ENCODE measurements at regions not wholly inside any gene's neighbourhood (a gene's known extent, or its start where the extent isn't known, plus 50 kb on each side); places are given as distances from the start of the nearest gene placed in this dataset.

DNA sequence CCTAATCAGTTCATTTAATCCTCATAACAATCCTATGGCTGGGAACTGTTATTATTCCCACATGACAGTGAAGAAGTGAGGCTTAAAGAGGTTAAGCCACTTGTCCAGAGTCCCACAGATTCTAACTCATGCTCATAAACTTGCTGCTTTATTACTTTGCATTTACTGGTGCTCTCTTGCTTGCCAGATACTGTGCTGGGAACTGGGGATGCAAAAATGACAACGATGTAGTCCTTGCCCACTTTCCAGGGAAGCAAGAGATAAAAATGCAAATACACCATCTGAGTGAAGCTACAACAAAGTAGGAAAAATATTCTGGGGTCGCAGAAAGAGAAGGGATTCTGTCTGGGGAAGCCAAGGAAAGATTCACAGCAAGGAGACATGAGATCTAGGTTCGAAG is 335.0 kb downstream of the VPS13C start:
- no peak overlapping the region for H3K4me3 ChIP-seq (ENCODE audit: low read depth, low read length)
- no peak for DNase-seq (ENCODE audit: low read depth)
- TF ChIP-seq, protein P1, sequence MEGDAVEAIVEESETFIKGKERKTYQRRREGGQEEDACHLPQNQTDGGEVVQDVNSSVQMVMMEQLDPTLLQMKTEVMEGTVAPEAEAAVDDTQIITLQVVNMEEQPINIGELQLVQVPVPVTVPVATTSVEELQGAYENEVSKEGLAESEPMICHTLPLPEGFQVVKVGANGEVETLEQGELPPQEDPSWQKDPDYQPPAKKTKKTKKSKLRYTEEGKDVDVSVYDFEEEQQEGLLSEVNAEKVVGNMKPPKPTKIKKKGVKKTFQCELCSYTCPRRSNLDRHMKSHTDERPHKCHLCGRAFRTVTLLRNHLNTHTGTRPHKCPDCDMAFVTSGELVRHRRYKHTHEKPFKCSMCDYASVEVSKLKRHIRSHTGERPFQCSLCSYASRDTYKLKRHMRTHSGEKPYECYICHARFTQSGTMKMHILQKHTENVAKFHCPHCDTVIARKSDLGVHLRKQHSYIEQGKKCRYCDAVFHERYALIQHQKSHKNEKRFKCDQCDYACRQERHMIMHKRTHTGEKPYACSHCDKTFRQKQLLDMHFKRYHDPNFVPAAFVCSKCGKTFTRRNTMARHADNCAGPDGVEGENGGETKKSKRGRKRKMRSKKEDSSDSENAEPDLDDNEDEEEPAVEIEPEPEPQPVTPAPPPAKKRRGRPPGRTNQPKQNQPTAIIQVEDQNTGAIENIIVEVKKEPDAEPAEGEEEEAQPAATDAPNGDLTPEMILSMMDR (IDR thresholded peaks at IDR 0.05; ENCODE audit: control insufficient read depth, extremely low read depth, insufficient read depth), result no peak

DNA sequence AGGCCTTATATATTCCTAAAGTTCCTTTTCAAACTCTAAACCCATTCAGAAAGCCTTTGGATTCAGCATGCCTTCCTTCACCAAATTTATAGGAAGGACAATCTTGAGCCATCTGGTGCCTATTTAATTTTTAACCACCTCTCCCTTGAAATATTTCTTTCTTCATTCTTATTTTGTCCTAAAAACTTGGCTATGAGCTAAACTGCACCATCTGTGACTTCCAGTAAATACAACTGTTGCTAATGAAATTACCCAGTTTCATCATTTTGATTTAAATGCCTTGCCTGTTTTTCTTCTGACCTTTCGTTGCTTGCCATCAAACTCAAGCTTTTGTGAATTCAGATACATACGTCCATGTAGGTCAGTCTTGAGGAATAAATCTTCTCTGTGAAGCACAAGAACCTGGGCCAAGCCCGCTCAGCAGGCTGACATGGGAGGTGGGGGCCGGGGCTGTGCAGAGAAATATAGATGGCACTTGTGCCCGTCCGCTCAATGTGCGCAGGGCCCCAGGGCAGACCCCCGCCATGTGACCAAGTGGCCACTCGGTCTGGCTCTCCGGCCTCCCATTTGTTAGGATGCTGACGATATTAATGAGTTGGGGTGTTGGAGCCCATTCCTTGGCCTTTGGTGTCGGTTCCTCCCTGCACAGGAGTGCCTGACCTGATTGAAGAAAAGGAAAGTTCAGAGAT is 335.9 kb downstream of the VPS13C start:
- TF ChIP-seq, protein P1 (IDR thresholded peaks at IDR 0.05; ENCODE audit: control insufficient read depth, extremely low read depth, insufficient read depth), result no peak
- H3K4me3 ChIP-seq (ENCODE audit: low read depth, low read length), result no peak overlapping the region
- DNase-seq (ENCODE audit: low read depth), result no peak

DNA sequence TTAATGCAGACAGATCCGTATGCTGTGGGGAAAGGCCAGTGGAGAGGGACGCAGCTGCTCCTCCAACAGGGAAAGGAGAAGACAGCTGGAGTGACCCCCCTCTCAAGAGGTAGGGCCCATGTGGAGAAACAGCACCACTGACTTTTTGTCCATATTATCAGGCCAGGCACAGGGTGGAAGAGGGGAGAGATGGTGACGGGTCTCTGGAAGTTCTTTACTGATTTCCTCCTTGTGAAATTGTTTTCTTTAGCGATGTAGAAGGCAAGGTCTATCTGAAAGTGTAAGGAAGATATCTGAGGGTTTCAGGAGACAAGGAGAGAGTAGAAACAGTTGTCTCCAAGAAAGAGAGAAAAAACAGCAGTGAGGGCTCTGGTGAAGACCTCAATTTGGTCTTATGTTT is 338.8 kb downstream of the VPS13C start:
- TF ChIP-seq, protein P1 (IDR thresholded peaks at IDR 0.05; ENCODE audit: control insufficient read depth, extremely low read depth, insufficient read depth), result no peak
- DNase-seq (ENCODE audit: low read depth), result no peak
- no peak overlapping the region for H3K4me3 ChIP-seq (ENCODE audit: low read depth, low read length)

DNA sequence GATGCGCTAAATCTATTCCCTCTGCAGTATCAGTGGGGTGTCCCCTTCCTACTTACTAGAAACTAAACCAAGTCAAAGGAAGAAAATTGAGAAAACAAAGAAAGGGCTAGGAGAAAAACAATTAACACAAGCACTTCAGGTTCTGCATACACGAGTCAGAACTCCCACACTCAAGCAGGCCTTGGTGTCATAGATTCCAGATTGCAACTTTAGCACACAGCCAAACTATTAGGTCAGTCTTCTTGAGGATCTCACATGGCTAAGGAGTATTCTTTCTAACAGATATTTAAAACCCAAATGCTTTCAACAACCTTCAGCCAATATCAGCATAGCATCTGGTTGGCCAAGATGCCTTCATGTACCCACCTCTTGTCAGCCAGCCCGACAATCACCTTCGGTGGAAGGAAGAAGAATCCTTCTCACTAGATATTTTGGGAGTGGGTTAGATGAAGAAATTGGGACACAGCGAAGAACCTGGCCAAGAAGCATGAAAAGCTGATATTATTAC is 340.0 kb downstream of the VPS13C start:
- no peak for DNase-seq (ENCODE audit: low read depth)
- TF ChIP-seq, protein P1 (IDR thresholded peaks at IDR 0.05; ENCODE audit: control insufficient read depth, extremely low read depth, insufficient read depth), result no peak
- H3K4me3 ChIP-seq (ENCODE audit: low read depth, low read length), result no peak overlapping the region

DNA sequence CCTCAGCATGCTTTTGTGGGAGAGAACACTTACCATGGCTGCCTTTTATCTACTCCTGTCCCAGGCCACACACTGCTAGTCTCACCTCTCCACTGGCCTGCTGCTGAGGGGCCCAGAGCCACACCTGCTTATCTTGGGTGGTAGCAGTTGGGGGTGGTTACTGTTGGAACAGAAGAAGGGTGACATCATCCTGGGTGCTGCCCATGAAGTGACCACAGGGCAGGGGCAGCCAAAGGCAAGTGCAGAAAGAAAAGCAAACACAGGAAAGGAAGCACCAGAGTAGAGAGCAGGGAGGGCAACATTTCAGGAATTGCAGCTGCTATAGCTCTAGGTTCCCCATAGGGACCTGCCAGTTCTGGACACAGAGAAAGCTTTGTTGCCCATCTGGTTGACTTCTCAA is 345.2 kb downstream of the VPS13C start:
- DNase-seq (ENCODE audit: low read depth), result no peak
- TF ChIP-seq, protein P1 (IDR thresholded peaks at IDR 0.05; ENCODE audit: control insufficient read depth, extremely low read depth, insufficient read depth), result no peak
- H3K4me3 ChIP-seq (ENCODE audit: low read depth, low read length), result no peak overlapping the region

DNA sequence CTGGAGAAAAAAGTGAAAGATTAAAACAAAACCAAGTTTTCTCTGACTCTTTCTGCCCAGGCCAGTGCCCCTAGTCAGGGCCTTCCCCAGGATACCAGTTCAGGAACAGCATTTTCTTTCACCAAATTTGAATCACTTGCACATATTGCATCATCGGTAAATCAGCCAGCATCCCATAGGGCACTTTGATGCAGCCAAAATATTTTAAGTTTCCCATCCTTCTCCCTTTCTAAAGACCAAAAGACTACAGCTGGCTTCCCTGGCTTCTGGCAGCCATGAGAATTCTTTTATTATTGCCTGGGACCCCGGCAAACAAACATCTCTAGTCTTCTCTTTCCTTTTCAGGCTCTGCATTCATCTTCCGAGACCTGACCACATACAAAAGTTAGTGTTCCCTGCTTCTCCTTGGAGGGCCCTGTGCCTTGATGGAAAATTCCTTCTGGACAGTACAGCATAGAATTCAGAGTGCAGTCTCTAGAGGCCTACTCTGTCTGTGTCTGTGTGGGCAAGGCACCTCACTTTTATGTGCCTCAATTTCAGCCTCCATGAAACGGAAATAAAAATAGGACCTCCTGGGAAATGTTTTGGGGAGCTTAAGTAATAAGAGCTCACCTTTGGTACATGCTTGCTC is 348.0 kb downstream of the VPS13C start:
- TF ChIP-seq, protein P1 (IDR thresholded peaks at IDR 0.05; ENCODE audit: control insufficient read depth, extremely low read depth, insufficient read depth), result no peak
- H3K4me3 ChIP-seq (ENCODE audit: low read depth, low read length), result no peak overlapping the region
- no peak for DNase-seq (ENCODE audit: low read depth)
